SK-N-SH (cell line): ENCODE measurements at regions not wholly inside any gene's neighbourhood (a gene's known extent, or its start where the extent isn't known, plus 50 kb on each side); places are given as distances from the start of the nearest gene placed in this dataset.

Experiments used
- CTCF ChIA-PET: fragments of 300-600, 350-600 bp; formaldehyde crosslinking; extraction: SDS; loops from one replicate; lab custom pipeline; 2021; lab: Yijun Ruan, JAX
- POLR2A ChIA-PET: fragments of 350-600 bp; sonication (Branson Sonifier 250); formaldehyde crosslinking; extraction: SDS; loops from one replicate; lab custom pipeline; 2020; ENCODE audit warnings: antibody characterized with exemption, inconsistent platforms; lab: Yijun Ruan, JAX
- DNase-seq: peaks from one replicate; pipeline ENCODE4 v3.0.0; 2012
- H2AFZ ChIP-seq: fragments of 200-600 bp; sonication (generic); 2 replicates; pipeline ENCODE4 v1.8.1; 2016; ENCODE audit warnings: antibody characterized with exemption, mild to moderate bottlenecking, low read depth
- H3F3A ChIP-seq: fragments of 200-600 bp; sonication (generic); replicated peaks from 2 replicates; pipeline ENCODE3; 2016; ENCODE audit warnings: antibody characterized with exemption, mild to moderate bottlenecking; ENCODE audit not compliant: insufficient read depth
- H3K27ac ChIP-seq, 2 experiments: fragments of 200-500 bp in 1 of 2; fragments of 200-600 bp in 1 of 2; sonication (Bioruptor generic) in 1 of 2; sonication (generic), shearing (Covaris generic) in 1 of 2; 2 replicates each; pipeline versions ENCODE4 v1.5.1 to v1.6.1; 2014 to 2016; ENCODE audit warnings: low read depth in 2 of 2, inconsistent platforms in 1 of 2, low read length in 1 of 2, mild to moderate bottlenecking in 1 of 2, mixed read lengths in 1 of 2
- H3K27me3 ChIP-seq: fragments of 200-600 bp; sonication (generic), shearing (Covaris generic); 2 replicates; pipeline ENCODE4 v1.6.1; 2016; ENCODE audit warnings: mixed run types; ENCODE audit not compliant: insufficient read depth
- H3K36me3 ChIP-seq, 2 experiments: fragments of 200-500 bp in 1 of 2; fragments of 200-600 bp in 1 of 2; sonication (Bioruptor generic) in 1 of 2; sonication (generic) in 1 of 2; replicated peaks in 1 of 2; 2 replicates each; pipeline versions ENCODE3 to v1.5.1; 2014 to 2016; ENCODE audit warnings: low read length in 1 of 2, mild to moderate bottlenecking in 1 of 2; ENCODE audit not compliant: insufficient read depth in 2 of 2, control insufficient read depth in 1 of 2
- H3K4me1 ChIP-seq, 2 experiments: fragments of 200-500 bp in 1 of 2; fragments of 200-600 bp in 1 of 2; sonication (Bioruptor generic) in 1 of 2; sonication (generic), shearing (Covaris generic) in 1 of 2; 2 replicates each; pipeline versions ENCODE4 v1.5.1 to v1.6.1; 2014 to 2016; ENCODE audit warnings: low read depth in 1 of 2, low read length in 1 of 2, mixed run types in 1 of 2; ENCODE audit not compliant: insufficient read depth in 2 of 2, control insufficient read depth in 1 of 2
- H3K4me2 ChIP-seq: fragments of 200-600 bp; sonication (generic), shearing (Covaris generic); 2 replicates; pipeline ENCODE4 v1.6.1; 2017; ENCODE audit warnings: mixed run types
- H3K4me3 ChIP-seq, 2 experiments: fragments of 200-500 bp in 1 of 2; fragments of 200-600 bp in 1 of 2; sonication (Bioruptor generic) in 1 of 2; sonication (generic), shearing (Covaris generic) in 1 of 2; 2 replicates each; pipeline versions ENCODE4 v1.5.1 to v1.8.1; 2014 to 2016; ENCODE audit warnings: low read depth in 2 of 2, inconsistent platforms in 1 of 2, low read length in 1 of 2, mild to moderate bottlenecking in 1 of 2, mixed read lengths in 1 of 2, moderate library complexity in 1 of 2
- H3K79me2 ChIP-seq: fragments of 200-600 bp; sonication (generic); 2 replicates; pipeline ENCODE4 v1.8.1; 2017; ENCODE audit warnings: mild to moderate bottlenecking; ENCODE audit not compliant: insufficient read depth
- H3K9ac ChIP-seq: fragments of 200-600 bp; sonication (generic); 2 replicates; pipeline ENCODE4 v1.6.1; 2017; ENCODE audit warnings: mixed run types
- H3K9me2 ChIP-seq: fragments of 200-600 bp; sonication (generic); 2 replicates; pipeline ENCODE4 v1.6.1; 2017; ENCODE audit warnings: mixed run types
- H3K9me3 ChIP-seq: fragments of 200-600 bp; sonication (generic); 2 replicates; pipeline ENCODE4 v1.6.1; 2017; ENCODE audit warnings: mixed run types, mild to moderate bottlenecking, moderate library complexity
- H4K20me1 ChIP-seq: fragments of 200-600 bp; sonication (generic); 2 replicates; pipeline ENCODE4 v1.6.1; 2017; ENCODE audit warnings: mild to moderate bottlenecking, mixed run types; ENCODE audit not compliant: insufficient read depth
- EP300 ChIP-seq, 2 experiments: IDR thresholded peaks; 2 replicates each; pipeline versions ENCODE4 v1.4.0 to v1.6.1; 2012; ENCODE audit warnings: borderline replicate concordance in 1 of 2, low read depth in 1 of 2, low read length in 1 of 2
- EZH2phosphoT487 ChIP-seq: fragments of 200-600 bp; sonication (generic); IDR thresholded peaks from 2 replicates; pipeline ENCODE4 v1.6.1; 2017; ENCODE audit warnings: low read depth, mixed run types, mild to moderate bottlenecking, antibody characterized with exemption, moderate library complexity, borderline replicate concordance
- FOSL2 ChIP-seq: IDR thresholded peaks from 2 replicates; pipeline ENCODE4 v1.4.0; 2012; ENCODE audit warnings: low read depth, mild to moderate bottlenecking, moderate library complexity, borderline replicate concordance
- FOXJ3 ChIP-seq: sonication (generic); formaldehyde crosslinking; IDR thresholded peaks from 2 replicates; pipeline ENCODE4 v1.5.1; 2020; ENCODE audit warnings: mild to moderate bottlenecking, missing genetic modification reagents
- FOXM1 ChIP-seq: IDR thresholded peaks from 2 replicates; pipeline ENCODE4 v1.4.0; 2012; ENCODE audit warnings: low read depth, mild to moderate bottlenecking
- GABPA ChIP-seq: IDR thresholded peaks from 2 replicates; pipeline ENCODE4 v1.4.0; 2012; ENCODE audit warnings: low read depth, mild to moderate bottlenecking
- GATA2 ChIP-seq: sonication (generic); formaldehyde crosslinking; IDR thresholded peaks from 2 replicates; pipeline ENCODE4 v1.5.0; 2020; ENCODE audit warnings: mild to moderate bottlenecking, missing genetic modification reagents
- JUND ChIP-seq: IDR thresholded peaks from 2 replicates; pipeline ENCODE4 v1.4.0; 2012
- MEF2A ChIP-seq: IDR thresholded peaks from 2 replicates; pipeline ENCODE4 v1.4.0; 2012; ENCODE audit warnings: low read depth, borderline replicate concordance
- MXI1 ChIP-seq: IDR thresholded peaks from 2 replicates; pipeline ENCODE4 v1.6.1; 2012; ENCODE audit warnings: mild to moderate bottlenecking, low read depth, low read length, improper control_type of control experiment
- NRF1 ChIP-seq: IDR thresholded peaks from 2 replicates; pipeline ENCODE4 v1.6.1; 2012; ENCODE audit warnings: low read depth, mild to moderate bottlenecking, low read length
- POLR2AphosphoS5 ChIP-seq: IDR thresholded peaks from 2 replicates; pipeline ENCODE4 v1.6.1; 2012; ENCODE audit warnings: low read depth, low read length
- RAD21 ChIP-seq: IDR thresholded peaks from 2 replicates; pipeline ENCODE4 v1.6.1; 2012; ENCODE audit warnings: mild to moderate bottlenecking, low read length
- RCOR1 ChIP-seq: fragments of 150-350 bp; IDR thresholded peaks from 2 replicates; pipeline ENCODE4 v1.6.1; 2017; ENCODE audit warnings: antibody characterized with exemption, low read length
- REST ChIP-seq: IDR thresholded peaks from 2 replicates; pipeline ENCODE4 v1.6.1; 2012; ENCODE audit warnings: mild to moderate bottlenecking, low read depth, low read length, moderate library complexity
- RFX5 ChIP-seq: IDR thresholded peaks from 2 replicates; pipeline ENCODE4 v1.6.1; 2012; ENCODE audit warnings: mild to moderate bottlenecking, improper control_type of control experiment, low read length
- RXRA ChIP-seq: IDR thresholded peaks from 2 replicates; pipeline ENCODE4 v1.4.0; 2012; ENCODE audit warnings: low read depth, mild to moderate bottlenecking, borderline replicate concordance
- SIN3A ChIP-seq: IDR thresholded peaks from 2 replicates; pipeline ENCODE4 v1.6.1; 2012; ENCODE audit warnings: low read depth, mild to moderate bottlenecking, low read length, moderate library complexity, borderline replicate concordance
- TCF12 ChIP-seq: IDR thresholded peaks from 2 replicates; pipeline ENCODE4 v1.4.0; 2012
- YY1 ChIP-seq: IDR thresholded peaks from 2 replicates; pipeline ENCODE4 v1.4.0; 2012; ENCODE audit warnings: low read depth, mild to moderate bottlenecking
- WGBS: methylation state at CpG from one replicate; pipeline ENCODE4 v1.1.6; 2017; ENCODE audit warnings: low lambda C conversion rate; 5-methylcytosine and 5-hydroxymethylcytosine counted together
- TF ChIP-seq, protein P1 (sequence below): IDR thresholded peaks from 2 replicates; pipeline ENCODE4 v1.4.0; 2012; ENCODE audit warnings: low read depth
- TF ChIP-seq, protein P2 (sequence below): fragments of 150-350 bp; IDR thresholded peaks from 2 replicates; pipeline ENCODE4 v1.6.1; 2016; ENCODE audit warnings: mild to moderate bottlenecking, low read depth, low read length
- TF ChIP-seq, protein P3 (sequence below): fragments of 200-600 bp; sonication (generic); IDR thresholded peaks from 2 replicates; pipeline ENCODE4 v1.6.1; 2017; ENCODE audit warnings: antibody characterized with exemption, mild to moderate bottlenecking, moderate library complexity

DNA sequence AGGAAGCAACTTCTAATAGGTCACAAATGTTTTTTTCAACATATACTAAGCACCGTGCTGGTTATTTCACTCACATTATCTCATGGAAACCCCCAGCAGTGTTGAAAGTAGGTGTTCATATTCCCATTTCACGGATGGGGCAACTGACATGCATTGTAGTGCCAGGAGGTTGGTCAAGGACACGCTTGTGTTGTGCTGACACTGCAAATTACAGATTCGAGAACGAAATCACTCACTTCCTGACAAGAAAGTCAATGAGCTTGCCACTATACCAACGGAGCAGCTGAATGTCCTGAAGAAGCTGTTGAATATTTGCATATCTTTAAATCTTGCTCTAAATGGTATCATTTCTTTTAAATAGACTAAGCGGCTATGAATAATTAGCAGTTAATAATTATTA, 378.0 kb upstream of the C16orf82 start:
- Histone ChIP-seq H3K79me2 (no peaks in the 10 kb centered on the region), H3K27ac (no peak overlapping the region), H3K4me2 (no peak overlapping the region), H4K20me1 (no peaks in the 10 kb centered on the region), H3K4me1 (no peaks in the 10 kb centered on the region), H2AFZ (no peak overlapping the region), H3K9me2 (no peaks in the 10 kb centered on the region; the same call in 1 of the 2 replicates), H3K9ac (no peak overlapping the region), H3K9me3 (no peaks in the 10 kb centered on the region), H3K27me3 (no peaks in the 10 kb centered on the region), H3K36me3 (no peaks in the 10 kb centered on the region), H3K4me3 (no peak overlapping the region), H3F3A (no peaks in the 10 kb centered on the region)
- ChIA-PET CTCF (no interaction called here), POLR2A (no interaction called here)
- DNase-seq: no peak
- TF ChIP-seq RFX5 (no peak), GATA2 (CRISPR knock-in tag) (no peak), EP300 (IDR thresholded peaks at IDR 0.05; ENCODE audit: borderline replicate concordance in 1 of 2, low read depth in 1 of 2, low read length in 1 of 2) (no peak), FOXJ3 (CRISPR knock-in tag) (no peak)
- WGBS: 5% methylated on average over 7 of the region's 7 CpGs

- no peak overlapping the region for H3K4me3 ChIP-seq
- DNase-seq: no peak
- H3K9me2 ChIP-seq: no peaks in the 10 kb centered on the region
- POLR2A ChIA-PET: no interaction called here
- no peaks in the 10 kb centered on the region for H3K36me3 ChIP-seq
- no peak overlapping the region for H3K9ac ChIP-seq
- H4K20me1 ChIP-seq: no peaks in the 10 kb centered on the region
- CTCF ChIA-PET: no interaction called here
- H3K9me3 ChIP-seq: no peaks in the 10 kb centered on the region
- no peaks in the 10 kb centered on the region for H3F3A ChIP-seq
- H3K4me2 ChIP-seq: no peak overlapping the region
- no peaks in the 10 kb centered on the region for H3K79me2 ChIP-seq
- no peak overlapping the region for H2AFZ ChIP-seq
- no peak for TF ChIP-seq SIN3A
- no peak for TF ChIP-seq NRF1
- TF ChIP-seq YY1: no peak
- no peak for TF ChIP-seq POLR2AphosphoS5
- TF ChIP-seq RAD21: no peak
- no peak for TF ChIP-seq FOXM1
- TF ChIP-seq, protein P1, sequence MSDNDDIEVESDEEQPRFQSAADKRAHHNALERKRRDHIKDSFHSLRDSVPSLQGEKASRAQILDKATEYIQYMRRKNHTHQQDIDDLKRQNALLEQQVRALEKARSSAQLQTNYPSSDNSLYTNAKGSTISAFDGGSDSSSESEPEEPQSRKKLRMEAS: no peak
- TF ChIP-seq RCOR1: no peak
- no peak for TF ChIP-seq GABPA
- TF ChIP-seq RXRA: no peak
- TF ChIP-seq REST: no peak
- no peak for TF ChIP-seq RFX5
- TF ChIP-seq MXI1: no peak
- no peak for TF ChIP-seq TCF12
- no peak for TF ChIP-seq EZH2phosphoT487
- TF ChIP-seq, protein P2, sequence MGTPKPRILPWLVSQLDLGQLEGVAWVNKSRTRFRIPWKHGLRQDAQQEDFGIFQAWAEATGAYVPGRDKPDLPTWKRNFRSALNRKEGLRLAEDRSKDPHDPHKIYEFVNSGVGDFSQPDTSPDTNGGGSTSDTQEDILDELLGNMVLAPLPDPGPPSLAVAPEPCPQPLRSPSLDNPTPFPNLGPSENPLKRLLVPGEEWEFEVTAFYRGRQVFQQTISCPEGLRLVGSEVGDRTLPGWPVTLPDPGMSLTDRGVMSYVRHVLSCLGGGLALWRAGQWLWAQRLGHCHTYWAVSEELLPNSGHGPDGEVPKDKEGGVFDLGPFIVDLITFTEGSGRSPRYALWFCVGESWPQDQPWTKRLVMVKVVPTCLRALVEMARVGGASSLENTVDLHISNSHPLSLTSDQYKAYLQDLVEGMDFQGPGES: no peak
- TF ChIP-seq FOSL2: no peak
- TF ChIP-seq, protein P3, sequence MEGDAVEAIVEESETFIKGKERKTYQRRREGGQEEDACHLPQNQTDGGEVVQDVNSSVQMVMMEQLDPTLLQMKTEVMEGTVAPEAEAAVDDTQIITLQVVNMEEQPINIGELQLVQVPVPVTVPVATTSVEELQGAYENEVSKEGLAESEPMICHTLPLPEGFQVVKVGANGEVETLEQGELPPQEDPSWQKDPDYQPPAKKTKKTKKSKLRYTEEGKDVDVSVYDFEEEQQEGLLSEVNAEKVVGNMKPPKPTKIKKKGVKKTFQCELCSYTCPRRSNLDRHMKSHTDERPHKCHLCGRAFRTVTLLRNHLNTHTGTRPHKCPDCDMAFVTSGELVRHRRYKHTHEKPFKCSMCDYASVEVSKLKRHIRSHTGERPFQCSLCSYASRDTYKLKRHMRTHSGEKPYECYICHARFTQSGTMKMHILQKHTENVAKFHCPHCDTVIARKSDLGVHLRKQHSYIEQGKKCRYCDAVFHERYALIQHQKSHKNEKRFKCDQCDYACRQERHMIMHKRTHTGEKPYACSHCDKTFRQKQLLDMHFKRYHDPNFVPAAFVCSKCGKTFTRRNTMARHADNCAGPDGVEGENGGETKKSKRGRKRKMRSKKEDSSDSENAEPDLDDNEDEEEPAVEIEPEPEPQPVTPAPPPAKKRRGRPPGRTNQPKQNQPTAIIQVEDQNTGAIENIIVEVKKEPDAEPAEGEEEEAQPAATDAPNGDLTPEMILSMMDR: no peak
- TF ChIP-seq JUND: no peak
- no peak for TF ChIP-seq MEF2A
- TF ChIP-seq, all 33 proteins: peak for 0
- WGBS: 9% methylated on average over 1 of the region's 1 CpG
- Histone ChIP-seq H3K27me3 (no peaks in the 10 kb centered on the region), H3K27ac (no peak overlapping the region), H3K4me1 (no peaks in the 10 kb centered on the region)
Measured at GRCh38 chr16:26692658-26693057, 374.1 kb upstream of the C16orf82 start.
